ENCODE measurements at regions not wholly inside any gene's neighbourhood (a gene's known extent, or its start where the extent isn't known, plus 50 kb on each side); places are given as distances from the start of the nearest gene placed in this dataset.
"Not testable (repeated sequence)": the region's sequence is repeated elsewhere in the genome, so short reads cannot be mapped to it uniquely, and the experiment has no call there.

DNA sequence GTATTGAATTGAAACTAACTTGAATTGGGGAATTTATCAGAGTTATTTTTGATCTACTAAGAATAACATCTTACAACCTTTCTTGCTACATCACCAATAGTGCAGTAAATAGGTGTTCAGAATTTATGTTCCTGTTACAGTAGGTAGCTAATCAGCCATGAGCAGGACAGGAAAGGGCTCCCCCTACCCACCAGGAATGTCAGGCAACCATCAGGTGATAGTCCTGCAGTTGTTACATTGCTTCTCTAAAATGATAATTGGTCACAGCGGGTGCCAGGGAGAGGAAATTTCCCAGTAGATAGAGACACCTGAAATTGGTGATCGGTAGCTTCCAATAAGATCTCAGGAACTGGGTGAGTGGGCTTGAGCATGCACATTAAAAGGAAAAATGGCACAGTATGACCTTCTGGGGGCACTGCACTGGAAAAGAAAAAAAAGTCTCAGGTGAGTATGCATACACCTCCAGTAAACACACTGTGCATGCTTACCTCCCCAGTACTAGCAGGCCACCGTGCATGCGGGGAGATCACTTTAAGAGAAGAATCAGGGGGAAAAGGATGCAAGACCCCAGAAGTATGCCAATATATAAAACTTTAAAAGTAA is 1092.0 kb upstream of the LRRTM1 start:
- no peak for DNase-seq

DNA sequence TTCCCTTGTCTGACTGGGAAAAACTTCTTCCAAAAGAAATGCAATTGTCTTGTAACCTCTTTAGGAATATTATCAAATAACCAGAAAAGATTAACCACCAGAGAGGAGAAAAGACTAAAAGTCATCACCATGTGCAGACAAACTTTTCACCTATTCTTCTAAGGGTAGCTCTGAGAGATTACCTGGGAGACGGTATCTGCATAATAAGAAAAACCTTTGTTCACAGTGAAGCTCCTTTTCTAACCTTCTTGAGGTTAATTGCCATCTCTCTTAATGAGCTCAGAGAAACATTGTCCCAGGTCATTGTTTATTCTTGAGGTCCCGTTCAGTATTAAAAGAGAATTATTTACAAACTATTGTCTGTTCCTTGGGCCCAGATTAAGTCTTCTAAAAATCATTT is 1091.2 kb upstream of the LRRTM1 start:
- DNase-seq = no peak

DNA sequence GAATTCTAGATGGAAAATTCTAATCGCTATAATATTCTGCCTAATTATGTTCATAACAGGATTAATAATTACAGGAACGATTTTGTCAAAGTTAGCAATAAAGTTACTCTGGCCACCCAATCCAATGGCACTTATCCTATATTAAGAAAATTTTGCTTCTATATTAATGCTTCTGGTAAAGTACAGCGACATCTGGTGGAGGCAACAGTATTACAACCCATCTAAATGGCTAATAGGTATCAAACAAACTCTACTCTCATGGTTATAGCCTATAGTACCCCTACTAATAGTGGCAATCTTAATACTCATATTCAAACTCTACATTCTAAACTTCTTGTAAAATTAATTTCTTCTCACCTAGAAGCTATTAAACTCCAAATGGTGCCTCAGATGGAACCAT is 1084.7 kb upstream of the LRRTM1 start:
- DNase-seq = no peak

DNA sequence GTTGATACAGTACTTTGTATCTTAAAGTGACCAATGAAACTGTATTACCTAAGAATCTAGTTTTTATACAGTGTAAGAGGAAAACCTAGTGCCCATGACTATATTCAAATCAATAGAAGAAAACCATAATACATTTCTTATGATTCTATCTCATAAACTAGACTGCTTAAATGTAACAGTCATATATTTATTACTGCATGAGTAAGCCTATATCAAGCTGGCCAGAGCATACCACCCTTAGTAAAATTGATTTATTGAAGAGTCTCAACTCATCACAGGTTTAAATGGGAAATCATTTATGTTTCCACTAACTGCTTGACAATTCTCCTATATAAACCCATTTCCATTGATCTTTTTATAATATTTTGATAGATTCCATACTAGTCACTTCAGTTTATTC is 1059.2 kb upstream of the LRRTM1 start:
- no peak for DNase-seq

DNA sequence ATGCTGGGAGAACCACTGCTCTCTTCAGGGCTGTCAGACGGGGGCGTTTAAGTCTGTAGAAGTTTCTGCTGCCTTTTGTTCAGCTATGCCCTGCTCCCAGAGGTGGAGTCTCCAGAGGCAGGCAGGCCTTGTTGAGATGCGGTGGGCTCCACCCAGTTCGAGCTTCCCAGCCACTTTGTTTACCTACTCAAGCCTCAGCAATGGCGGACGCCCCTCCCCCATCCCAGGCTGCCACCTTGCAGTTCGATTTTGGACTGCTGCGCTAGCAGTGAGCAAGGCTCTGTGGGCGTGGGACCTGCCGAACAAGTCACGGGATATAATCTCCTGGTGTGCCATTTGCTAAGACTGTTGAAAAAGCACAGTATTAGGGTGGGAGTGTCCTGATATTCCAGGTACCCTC is 1057.9 kb upstream of the LRRTM1 start:
- not testable (repeated sequence) for DNase-seq

DNA sequence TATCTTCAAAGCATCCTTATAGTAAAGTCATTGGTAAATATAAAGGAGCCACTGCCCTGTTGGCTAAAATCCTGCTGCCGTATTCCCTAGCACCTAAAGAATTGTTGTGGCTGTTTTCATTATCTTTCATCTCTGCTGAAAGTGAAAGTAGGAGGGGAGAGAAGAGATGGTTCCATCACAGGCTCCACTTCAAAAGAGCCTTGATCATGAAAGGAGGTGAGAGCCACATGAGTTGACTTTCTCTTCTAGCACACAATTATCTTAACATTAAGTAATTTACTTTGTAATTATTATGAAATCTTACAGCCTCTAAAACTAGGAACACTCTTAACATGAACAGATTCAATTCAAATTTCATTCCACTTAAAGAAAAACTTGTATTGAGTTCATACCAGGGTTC is 1050.9 kb upstream of the LRRTM1 start:
- DNase-seq = no peak

DNA sequence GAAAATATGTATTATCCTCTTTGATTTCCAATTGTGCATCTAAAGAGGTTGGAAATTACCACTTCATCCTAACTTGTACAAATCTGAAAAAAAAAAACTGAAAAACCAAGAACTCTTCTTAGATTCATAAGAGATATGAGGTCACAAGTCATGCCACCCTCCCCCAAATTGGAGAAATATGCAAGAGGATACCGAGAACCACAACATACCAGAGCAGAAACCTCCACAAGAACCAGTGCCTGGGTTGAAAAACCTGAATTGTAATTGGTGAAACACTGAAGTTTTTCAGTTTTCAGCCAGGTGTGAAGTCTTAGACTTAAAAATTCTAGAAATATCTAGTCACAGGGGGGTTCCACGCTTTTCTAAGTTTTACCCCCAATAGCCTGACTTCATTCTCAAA is 1029.5 kb upstream of the LRRTM1 start:
- no peak for DNase-seq

DNA sequence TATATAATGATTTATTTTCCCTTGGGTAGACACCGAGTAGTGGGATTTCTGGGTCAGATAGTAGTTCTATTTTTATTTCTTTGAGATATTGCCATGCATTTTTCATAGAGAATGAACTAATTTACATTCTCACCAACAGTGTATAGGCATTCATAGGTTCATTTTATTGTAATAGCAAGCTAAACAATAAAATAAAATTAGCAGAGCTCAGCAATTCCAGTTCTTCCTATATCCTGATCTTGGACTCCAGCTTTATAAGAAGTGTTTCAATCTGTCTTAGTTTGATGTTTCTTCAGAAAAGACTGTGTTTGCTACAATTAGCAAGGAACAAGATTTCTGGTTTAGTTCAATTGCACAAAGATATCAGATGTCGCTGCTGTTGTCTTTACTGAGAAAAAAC is 1024.4 kb upstream of the LRRTM1 start:
- no peak for DNase-seq

DNA sequence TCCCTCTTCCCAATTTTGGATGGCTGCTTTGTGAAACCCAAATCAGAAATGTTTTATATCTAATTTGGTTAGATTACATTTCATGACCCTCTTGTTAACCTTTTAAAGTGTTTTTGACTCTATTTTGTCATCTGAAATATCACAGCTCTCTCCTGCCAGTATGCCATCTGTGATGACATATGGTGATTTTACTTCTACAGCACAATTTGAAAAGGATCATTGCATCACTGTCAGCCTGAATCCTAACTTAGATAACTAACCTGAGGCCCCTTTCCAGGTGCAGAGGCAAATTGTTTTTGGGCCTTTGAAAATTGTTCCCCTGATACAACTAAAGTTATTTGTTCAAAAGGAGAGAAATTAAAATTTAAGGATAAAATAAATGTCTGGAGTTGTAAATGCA is 1023.4 kb upstream of the LRRTM1 start:
- no peak for DNase-seq

DNA sequence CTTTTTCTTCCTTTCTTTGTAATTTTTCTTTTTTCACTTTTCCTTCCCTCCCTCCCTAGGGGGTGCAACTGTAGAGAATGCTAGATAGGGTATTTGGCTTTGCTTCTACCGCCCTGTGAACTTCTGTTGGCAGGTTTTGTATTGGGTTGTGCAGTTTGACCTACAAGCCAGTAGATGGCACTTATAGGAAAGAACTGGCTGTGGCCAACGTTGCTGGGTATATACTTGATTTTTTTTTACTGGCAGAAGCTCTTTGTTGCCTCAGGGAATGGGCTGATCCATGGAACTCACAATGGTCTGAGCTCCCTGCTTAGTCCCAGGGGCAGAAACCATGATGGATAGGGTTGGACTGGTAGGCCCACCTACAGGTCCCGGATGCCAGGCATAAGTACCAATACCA is 1019.5 kb upstream of the LRRTM1 start:
- no peak for DNase-seq

DNA sequence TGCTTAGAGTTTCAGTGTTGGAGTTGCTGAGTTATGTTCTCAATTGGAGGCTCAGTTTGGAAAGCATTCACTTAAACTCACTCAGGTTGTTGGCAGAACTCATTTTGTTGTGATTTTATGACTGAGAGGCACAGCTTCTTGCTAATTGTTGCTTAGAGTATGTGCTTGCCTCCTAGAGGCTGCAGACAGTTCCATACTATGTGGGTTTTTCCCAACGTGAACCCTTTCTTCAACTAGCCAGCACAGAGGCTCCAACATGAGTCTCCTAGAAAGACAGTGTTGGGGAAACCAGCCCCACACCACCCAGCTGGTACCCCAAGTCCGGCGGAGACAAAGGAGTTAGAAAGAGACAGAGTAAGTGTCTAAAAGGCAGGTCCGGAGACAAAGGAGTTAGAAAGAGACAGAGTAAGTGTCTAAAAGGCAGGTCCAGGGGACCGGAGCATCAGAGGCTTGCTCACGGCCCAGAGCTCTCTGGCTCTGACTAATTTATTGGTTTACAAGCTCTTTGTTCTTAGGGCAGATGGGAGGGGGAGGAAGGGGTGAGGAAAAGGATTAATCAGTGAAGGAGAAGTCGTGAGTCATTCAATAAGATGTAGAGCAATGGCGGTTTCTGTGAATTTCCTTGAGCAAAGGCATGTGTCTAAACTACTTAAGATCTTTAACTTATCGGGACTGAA is 999.7 kb upstream of the LRRTM1 start:
- no peak for DNase-seq

DNA sequence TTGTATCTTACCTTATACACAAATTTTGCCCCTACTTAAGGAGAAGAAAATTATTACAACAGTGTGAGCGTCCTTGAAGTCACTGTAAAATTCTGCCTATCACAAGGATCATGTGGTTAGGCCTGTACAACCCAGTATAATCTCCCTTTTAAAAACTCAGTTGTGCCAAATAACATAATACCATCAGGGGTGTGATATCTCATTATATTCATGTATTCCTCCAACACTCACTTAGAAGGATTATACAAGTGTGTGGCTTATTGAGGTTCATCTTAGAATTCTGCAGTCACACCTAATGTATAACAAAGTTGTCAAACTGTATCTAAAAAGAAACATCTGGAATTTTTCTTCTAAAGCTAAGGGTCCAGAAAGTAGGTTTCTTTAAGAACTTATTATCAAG is 998.8 kb upstream of the LRRTM1 start:
- no peak for DNase-seq

DNA sequence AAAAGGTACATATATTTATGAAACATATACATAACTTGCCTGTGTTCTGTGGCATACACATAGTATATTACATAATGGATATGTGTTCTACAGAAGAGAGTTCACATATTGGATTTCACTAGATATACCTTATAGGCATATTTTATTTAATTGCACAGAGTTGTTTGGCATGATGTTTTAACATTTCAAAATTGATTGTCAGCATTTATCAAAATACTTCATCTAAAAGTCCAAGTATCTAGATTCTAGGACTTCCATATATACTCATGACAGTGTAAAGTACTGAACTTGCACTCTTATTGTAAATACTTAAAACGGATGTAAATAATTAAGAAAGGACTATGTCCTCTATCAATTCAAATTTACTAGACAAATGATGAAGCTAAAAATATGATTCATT is 995.3 kb upstream of the LRRTM1 start:
- no peak for DNase-seq

DNA sequence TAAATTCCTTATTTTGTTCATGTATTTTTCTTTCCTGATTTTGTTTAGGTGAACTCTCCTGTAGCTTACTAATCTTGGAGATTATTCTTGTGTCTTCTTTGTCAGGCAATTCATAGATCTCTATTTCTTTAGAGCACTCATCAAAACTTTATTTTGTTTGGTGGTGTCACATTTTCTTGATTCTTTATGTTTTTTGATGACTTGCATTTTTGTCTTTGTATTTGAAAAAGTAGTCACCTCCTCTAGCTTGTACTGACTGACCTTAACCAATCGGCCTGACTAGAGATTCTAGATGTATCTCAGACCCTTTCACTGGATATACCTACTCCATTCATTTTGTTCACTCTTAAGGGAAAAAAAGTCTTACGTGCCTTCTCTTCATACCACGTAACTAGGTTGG is 986.3 kb upstream of the LRRTM1 start:
- DNase-seq = no peak

DNA sequence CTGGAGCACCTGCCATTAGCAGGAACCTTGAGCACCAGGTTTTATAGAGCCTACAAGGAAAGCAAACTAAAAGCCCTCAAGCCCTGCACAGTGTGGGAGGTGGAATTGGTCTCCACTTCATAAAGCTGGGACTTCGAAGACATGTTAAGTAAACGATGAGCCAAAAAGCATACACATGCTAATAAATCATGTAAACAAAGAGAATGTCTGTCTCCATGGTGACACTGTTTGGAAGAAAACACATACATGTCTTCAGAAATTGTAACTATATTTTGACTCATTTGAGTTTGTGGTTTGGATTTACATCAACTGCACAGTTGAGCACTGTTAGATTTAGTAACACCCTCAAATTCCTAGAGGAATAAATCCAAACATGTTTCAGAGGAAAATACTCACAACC is 978.5 kb upstream of the LRRTM1 start:
- DNase-seq = no peak

DNA sequence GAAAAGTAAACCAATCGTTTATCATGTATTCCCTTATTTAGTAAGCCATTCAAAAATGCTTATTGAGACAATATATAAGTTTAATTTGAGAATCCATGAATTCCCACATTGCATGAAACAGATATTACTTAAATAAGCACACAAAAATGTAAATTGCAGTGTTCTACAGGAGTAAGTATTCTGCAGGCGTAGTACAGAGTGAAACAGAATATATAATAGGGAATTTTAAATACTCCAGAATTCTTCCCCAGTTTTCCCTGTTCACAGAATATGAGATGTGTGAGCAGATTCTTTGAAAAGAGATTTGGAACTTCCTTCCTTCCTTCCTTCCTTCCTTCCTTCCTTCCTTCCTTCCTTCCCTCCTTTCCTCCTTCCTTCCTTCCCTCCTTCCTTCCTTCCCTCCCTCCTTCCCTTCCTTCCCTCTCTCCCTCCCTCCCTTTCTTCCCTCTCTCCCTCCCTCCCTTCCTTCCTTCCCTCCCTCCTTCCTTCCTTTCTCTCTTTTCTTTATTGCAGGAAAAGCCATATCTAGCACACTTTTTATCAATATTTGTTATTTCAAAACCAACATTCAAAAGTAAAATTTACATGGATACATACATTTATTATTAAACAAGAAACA is 977.7 kb upstream of the LRRTM1 start:
- no peak for DNase-seq

DNA sequence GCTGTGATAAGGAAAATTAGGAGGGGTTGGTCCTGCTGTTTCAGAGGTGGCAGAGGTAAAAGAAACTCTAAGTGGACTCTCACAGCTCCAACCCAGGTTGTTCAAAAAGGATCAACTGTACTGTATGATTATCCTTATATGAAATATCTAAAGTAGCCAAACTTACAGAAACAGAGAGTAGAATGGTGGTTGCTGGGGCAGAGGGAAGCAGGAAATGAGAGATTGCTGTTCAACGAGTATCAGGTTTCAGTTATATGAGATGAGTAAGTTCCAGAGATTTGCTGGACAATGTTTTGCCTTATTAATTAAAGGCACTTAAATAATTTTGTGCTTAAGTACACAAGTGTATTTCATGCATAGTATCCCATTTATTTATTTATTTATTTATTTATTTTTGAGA is 972.0 kb upstream of the LRRTM1 start:
- no peak for DNase-seq

DNA sequence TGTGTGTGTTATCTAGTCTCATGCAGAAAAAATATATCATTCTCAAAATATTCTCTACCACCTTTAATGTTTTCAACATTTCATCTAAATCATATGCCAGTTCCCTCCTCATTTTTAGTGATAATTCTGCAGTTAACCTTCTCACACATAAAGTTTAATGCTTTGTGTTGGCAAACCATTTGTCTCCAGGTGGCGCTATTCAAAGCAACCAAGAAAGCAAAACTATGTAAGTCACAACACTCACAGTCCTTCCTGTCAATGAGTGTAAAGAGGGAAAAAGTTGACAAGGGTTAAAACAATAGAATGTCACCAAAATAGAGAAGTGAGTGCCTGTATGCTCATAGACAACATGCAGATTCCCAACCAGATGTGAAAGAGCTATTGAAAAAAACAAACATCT is 961.6 kb upstream of the LRRTM1 start:
- no peak for DNase-seq

DNA sequence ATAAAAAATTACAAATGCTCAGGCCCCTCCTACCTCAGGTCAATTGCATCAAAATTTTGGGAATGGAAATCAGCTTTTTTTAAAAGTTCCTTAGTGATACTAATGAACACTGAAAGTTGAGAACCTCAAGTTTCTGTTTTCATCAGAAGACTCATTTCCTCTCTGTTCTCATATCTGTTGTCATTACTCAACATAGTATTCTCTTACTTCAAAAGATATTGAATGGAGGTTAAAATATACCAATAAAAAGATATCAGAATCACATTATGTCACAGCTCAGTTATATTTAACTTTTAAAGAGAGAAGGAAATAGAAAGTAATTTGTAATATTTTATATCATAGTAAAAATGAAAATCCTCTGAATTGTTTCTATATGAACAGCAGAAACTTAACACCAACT is 959.4 kb upstream of the LRRTM1 start:
- no peak for DNase-seq

DNA sequence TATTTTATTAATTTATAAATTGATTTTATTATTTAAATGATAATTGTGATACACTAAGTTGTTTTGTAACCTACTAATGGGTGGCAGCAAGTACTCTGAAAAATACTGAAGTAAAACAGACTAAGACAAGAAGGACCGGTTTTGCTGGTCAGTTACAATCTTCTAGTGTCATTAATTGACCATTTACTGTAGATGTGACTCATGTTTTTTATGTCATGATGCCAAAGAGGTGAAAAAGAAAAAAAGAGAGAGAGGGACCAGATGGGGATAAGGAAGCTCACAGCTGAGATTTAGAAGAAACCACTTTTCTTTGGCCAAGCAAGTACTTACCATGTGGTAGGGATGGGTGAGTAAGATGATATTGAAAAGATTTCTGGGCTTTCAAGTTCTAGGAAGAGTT is 955.8 kb upstream of the LRRTM1 start:
- no peak for DNase-seq

DNA sequence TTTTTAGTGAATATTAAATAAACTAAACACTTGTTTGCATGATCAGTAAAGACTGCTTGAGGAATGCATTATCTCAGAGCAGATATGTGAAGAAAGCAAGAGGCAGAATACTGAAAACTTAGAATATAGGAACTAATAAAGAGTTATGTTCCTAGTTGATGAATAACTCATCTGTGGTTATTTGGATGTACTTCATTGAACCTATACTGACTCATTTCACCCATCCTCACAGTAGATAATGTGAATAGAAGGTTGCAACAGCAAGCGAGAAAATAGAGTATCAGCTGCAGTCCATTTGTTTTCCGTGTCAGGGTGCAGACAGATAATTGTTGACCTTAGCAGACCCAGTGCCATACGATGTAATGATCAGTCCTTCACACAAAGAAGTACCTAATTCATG is 945.7 kb upstream of the LRRTM1 start:
- no peak for DNase-seq

DNA sequence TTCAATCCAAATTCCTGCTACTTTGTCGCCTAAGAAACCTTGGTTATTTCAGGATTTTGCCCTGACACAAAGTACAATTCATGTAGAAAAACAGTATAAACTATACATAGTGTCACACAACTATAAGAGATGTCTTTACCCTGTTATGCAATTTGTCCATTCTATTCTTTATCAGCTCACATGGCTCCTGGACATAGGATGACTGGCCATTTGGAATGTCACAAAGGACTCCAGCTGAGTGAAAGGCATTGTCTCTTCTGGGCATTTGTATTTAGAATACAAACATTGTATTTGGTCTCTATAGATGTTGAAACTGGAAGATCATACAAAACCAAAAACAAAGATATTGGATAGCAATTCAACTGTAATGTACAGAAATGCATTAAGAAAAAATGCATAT is 944.6 kb upstream of the LRRTM1 start:
- no peak for DNase-seq

DNA sequence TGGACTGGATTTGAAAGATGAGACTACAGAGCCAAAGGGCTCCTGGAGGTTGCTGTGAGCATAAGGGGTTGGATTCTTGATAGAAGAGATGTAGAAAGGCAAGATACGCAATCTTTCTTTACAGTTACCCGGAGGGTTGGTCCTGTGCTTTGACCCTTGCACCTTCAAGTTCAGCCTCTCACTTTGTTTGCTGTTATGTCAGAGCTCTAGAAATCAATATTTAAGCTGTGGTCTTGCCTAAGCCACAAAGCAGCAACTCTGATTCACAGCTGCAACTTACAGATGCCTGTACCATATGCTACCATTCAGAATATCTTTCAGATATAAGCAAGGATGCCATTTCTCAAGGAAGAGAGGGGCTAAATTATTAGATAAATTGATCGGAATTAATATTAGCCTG is 943.1 kb upstream of the LRRTM1 start:
- no peak for DNase-seq

DNA sequence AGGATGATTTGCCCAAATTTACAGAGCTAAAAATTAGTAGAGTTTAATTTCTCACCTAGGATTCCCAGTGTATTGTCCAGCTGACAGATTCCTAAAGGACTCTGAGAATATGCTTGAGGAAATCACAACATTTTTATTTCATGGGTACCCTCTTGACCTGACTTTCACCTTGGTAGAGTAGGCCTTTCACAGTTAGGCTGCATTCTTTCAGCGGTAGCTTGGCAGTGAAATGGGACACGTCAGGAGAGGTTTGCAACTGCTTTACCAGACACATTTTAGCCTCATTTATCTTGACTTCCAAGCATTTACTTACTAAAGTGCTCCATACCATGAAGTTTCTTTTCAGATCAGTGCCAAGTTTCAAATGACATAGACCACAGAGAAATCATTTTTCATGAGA is 937.9 kb upstream of the LRRTM1 start:
- no peak for DNase-seq

DNA sequence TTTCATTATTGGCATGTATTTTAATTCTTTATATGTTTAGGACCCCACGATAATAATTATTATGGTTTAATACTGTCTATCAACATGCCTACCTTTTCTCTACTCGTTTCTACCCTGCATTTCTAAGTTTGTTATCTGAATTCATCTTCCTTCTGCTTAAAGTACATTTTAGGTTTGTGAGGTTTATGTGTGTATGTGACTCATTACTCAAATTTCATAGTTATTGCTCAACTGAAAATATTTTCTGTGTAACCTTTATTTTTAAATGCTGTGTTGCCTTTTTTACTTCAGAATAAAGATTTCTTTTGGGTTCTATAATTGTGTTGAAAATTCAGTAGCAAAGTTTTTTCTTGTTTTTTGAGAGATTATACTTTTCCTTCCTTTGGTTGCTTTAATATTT is 933.9 kb upstream of the LRRTM1 start:
- no peak for DNase-seq

Measured in activated CD4-positive, alpha-beta T cell treated with anti-CD3 and anti-CD28 coated beads for 1 hour (primary cell).